ENCODE measurements at regions not wholly inside any gene's neighbourhood (a gene's known extent, or its start where the extent isn't known, plus 50 kb on each side); places are given as distances from the start of the nearest gene placed in this dataset.

DNA sequence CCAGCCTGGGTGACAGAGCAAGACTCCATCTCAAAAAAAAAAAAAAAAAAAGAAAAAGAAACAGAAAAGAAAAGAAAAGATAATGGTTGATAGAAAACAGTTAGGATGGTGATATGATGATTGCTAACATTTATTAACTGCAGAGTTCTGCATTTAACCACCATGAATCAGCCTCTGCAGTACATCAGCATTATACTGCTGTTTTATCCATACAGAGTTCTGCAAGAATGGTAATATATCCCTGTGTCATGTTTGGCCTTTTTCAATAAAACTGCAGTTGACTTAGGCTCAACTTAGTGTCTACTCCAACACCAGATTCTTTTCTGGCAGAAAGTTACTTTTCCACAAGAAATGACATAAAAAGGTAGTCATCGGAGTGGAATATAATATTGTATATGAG is 62.6 kb downstream of the DUSP6 start:
- DNase-seq = no peak

DNA sequence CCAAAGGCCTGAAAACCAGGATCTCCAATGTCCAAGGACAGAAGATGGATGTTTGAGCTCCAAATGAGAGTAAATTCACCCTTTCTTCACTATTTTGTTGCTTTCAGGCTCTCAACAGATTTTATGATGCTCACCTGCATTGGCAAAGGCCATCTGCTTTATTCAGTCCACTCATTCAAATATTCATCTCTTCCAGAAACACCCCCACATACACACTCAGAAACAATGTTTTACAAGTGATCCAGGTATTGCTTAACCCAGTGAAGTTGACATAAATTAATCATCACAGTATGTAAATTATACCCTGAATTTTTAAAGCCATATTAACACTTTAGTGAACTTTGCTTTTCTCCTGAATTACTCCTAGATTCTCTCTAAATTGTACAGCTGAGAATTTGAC is 63.3 kb downstream of the DUSP6 start:
- no peak for DNase-seq

DNA sequence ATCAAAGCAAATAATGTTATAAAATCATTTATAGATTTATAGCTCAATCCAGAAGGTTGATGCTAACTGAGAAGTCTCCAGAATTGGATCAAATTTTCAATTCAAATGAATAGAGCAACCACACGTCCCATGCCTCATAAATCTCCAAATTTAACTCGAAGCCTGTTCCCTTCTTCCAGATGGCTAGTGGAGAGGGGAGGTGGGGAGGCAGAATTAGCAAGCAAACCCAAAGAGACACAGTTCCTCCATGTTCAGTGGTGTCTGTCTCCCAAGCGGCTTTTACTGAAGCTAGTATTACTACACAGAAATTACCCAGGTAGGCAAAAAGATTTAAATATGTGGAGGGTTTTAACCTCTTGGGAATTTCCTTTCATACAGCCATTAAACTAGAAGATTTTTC is 65.8 kb downstream of the DUSP6 start:
- DNase-seq = no peak

DNA sequence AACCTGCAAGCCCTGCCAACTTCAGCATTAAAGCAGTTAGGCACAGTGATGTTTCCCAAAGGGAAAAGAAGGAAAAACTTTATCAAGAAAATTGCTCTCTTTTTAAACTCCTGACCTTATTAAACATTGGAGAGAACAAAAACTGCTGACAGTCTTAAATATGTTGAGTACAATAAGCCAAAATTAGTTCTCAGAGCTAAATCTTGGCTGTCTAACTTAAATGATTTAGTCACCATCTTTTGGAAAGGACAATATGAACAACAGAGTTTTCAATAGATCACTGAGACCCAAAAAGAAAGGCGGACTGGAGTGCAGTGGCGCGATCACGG is 70.8 kb downstream of the DUSP6 start:
- no peak for DNase-seq

DNA sequence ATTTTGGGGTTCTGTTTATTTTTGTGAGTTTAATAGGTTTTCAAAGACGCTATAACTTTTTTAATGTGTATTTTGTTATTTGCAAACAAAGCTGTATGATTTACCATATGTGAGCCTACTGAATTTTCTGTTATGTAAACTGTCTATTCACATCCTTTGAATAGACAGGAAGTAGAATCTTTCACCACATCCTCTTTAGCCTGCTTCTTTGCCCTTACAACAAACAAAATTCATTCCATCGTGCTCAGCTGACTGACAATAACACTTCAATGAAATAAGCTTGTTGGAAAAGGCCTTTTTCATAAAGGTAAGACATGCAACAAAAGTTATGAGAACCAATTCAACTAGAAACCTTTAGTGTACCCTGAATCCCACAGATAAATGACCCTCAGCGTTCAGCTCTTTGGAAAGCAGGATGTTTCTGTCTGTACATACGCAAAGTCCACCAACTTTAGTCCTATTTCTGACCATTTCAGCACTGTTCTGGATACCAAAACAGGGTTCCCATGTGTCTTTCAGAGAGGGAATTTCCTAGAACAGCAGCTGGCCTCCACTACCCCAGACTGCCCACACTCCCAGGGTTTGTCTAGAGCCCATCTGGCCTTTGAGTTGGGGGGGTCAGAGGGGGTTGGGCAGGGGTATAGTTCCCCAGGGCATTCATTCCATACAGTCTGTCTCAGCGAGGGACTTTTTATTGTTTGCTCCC is 71.3 kb downstream of the DUSP6 start:
- DNase-seq = no peak

DNA sequence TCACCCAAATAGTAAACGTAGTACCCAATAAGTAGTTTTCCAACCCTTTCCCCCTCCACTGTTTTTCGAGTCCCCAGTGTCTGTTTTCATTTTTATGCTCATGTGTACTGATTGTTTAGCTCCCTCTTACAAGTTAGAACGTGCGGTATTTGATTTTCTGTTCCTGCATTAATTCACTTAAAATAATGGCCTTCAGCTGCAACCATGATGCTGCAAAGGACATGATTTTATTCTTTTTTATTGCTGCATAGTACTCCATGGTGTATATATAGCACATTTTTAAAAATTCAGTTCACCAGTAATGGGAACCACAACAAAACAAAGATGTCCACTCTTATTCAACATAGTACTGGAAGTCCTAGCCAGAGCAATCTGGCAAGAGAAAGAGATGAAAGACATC is 72.8 kb downstream of the DUSP6 start:
- no peak for DNase-seq

DNA sequence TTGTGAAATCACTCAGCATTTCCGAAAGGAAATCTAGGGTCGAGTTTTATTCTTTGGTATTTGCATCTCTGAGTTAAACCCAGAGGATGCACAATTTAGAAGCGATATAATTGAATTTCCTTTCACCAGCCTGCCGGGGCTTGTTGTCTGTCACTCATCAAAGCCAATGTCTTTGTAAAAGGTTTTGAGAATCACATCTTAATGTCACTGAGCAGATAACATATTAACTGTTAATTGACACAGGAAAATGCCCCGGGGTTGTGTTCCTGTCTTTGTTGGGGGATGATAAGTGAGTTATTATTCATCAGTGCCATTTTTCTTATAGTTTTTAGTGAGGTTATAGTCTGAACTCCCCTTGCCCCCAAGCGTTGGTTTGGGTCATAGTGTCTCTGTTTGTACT is 73.4 kb downstream of the DUSP6 start:
- DNase-seq = no peak

DNA sequence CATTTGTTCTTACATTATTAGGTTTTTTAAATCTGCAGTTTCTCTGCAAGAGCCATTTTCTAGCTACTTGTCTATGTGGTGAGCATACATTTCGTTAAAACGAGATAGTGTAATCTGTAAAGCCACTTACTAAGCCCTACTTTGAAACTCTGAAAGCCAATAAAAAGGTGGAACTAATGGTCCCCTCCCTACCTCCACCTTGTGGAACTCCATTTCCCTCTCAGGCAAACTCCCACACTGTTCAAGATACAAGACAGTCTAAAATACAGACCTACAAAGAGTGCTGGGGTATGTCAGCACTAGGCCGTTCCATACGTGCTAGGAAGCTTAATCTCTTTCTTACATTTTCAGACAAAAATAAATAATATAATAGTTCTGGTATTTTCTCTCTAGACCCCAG is 74.1 kb downstream of the DUSP6 start:
- no peak for DNase-seq

DNA sequence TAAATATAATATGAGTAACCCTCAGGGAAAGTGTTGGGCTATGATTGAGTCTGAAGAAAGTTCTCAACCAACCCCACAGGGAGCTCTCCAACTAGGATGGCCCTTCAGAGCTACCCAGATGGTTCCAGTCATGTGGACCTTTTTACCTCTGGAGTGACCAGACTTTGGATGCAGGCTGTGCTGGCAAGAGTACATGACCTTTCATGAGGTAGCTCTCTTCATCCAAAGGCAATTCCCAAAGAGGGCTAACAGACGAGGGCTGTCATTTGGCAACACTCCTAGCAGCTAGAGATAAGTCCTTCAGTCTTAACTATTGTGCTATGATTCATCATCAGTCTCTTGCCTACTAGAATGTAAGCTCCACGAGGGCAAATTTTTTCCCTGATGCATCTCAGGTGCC is 75.4 kb downstream of the DUSP6 start:
- no peak for DNase-seq

DNA sequence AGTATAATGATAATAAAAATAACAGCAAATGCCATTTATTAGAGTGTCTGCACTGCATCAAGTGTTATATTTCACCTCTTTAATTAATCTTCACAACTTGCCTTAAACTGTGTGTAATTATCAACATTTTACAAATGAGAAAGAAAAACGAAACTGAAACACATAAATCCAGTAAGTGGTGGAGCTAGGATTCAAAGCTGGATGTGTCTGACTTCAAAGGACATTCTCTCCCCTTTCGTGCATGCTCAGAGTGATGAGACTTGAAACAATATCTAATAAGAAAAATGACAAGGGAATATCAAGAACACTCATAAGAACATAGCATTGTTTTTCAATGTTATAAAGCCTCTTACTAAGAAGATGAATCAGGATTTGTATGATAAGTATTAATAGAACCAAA is 78.8 kb downstream of the DUSP6 start:
- DNase-seq = no peak

DNA sequence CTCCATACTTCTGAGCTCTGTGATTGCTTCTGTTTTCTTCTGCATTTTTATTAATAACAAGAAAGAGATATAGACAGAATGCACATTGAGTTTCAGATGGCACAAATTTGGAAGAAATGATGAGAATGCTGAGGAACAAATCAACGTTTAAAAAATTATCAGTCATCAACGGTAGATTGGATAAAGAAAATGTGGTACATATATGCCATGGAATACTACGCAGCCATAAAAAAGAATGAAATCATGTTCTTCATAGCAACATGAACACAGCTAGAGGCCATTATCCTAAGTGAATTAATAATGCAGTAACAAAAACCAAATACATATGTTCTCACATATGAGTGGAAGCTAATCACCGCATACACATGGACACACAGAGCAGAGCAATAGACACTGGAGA is 81.8 kb downstream of the DUSP6 start:
- no peak for DNase-seq

DNA sequence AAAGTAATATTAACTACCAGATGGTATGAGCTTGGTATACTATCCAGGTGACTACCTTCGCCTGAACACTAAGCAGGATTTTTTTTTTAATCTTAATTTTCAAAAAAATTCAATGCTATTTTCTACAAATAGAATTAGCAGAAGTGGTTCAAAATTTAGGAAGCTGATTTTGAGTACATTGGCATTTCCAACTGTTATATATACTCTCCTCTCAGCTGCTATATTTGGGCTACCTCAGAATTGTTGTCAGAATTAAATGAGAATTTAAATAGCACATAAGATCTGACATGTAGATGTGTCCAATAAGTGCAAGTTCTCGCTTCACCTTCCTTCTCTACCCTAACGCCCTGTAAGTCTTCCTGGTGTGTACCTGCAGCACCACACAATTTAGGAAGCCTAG is 83.1 kb downstream of the DUSP6 start:
- DNase-seq = no peak

DNA sequence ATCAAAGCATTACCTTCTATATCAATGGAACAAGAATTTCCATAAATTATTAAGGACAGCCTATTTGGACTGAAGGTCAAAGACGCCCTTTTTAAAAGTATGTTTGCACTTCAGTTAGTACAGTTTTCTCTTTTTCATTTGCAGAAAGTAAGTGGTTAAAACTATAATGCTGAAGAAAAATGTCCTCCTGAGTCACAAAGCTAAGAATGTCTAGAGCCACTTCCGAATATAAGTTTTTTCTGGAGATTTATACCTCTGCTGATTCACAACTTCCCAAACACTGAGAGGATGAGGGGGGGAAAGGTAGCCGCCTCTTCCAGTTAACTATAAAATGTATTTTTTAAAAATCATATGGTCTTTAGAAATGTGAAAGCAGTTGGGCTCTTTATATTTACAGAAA is 84.9 kb downstream of the DUSP6 start:
- DNase-seq = no peak

DNA sequence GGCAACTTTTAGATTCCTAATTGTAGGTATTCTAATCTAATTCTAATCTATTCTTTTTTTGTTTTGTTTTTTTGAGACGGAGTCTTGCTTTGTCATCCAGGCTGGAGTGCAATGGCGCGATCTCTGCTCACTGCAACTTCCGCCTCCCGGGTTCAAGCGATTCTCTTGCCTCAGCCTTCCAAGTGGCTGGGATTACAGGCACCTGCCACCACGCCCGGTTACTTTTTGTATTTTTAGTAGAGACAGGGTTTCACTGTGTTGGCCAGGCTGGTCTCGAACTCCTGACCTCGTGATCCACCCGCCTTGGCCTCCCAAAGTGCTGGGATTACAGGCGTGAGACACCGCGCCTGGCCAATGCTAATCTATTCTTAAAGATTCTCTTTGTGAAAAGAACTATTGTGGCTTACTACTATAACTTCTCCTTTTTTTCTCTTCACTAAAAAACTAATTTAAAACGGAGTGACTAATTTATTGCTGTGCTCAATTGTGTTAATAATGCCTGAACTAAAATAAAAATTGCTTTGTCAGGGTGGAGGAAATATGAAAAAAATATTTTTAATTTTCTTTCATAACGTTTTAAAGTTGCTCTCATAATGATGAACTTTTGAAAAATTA is 85.6 kb downstream of the DUSP6 start:
- DNase-seq = peak; percentile 18

DNA sequence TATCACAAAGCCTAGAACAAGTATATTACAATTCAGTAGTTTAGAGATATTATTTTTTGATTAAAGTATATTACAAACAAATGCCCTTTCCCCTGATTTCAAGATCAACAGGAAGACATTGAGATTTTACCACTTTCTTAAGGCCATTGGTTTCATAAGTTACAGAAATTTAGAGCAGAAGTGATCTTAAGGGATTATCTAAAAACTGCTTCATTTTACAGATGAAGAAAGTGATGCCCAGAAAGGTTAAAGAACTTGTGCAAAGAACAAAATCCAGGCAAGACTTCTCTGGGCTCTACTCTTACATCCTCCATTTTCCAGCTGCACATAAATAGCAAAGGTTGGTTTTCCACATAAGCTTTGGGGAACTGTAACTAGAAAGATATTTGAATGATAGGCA is 87.5 kb downstream of the DUSP6 start:
- no peak for DNase-seq

DNA sequence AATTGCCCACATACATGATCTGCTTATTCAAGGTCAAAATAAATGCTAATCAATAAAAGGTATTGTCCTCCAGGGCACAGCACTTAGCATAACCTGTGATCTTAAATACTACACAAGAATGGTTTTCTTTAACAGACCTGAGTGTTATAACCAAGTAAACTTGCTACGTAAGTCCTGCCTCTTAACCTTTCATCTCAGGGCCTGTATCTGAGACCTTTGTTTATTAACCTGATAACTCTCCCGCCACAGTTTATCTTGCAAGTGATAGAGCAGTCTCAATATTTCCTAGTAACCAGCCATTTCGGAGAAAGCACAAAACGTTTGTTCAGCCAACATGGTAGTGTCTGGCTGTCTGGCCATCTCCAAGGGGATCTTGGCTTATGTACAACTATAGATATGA is 88.4 kb downstream of the DUSP6 start:
- no peak for DNase-seq

DNA sequence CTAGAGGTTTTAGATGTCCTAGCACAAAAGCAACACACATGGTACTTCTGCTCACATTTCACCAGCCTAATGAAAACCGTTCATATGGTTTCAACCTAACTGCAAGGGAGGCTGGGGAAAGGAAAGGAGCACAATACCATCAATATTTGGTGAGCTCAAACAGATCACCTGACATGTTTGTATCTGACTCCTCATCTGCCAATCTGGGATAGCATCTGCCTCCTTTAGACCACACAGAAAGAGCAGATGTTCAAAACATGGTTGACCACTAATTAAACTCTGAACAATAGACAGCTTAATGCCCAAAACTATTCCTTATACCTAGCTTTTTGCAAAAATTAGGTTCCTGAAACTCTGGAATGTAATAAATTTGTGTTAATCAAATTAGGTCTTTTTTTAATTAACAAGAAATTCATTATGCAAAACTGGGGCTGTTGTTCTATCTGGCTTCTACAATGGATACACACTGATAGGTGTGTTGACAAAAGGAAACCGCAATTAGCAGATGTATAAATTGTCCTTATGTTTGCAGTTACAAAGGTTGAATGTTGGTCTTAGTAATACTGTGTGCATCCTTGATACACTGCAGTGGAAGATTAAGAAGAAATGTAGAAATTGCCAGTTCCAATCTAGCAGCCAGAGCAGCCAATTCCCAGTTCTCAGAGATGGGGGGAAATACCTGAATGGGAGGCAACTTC is 89.3 kb downstream of the DUSP6 start:
- DNase-seq = no peak

DNA sequence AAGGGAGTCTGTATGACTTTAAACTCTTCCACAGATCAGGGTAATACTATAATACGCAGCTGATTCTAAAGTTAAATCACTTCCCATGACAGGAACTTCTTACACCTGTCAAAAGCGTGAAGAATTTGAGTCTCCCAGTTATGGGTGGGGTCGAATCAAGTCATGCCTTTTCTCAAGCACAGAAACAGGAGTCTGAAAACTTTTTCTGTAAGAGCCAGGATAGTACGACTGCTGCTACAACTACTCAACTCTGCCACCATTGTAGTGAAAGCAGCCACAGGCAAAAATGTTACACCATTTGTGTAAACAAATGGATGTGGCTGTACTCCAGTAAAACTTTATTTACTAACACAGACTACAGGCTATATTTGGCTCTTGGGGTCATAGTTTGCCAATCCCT is 90.3 kb downstream of the DUSP6 start:
- no peak for DNase-seq

DNA sequence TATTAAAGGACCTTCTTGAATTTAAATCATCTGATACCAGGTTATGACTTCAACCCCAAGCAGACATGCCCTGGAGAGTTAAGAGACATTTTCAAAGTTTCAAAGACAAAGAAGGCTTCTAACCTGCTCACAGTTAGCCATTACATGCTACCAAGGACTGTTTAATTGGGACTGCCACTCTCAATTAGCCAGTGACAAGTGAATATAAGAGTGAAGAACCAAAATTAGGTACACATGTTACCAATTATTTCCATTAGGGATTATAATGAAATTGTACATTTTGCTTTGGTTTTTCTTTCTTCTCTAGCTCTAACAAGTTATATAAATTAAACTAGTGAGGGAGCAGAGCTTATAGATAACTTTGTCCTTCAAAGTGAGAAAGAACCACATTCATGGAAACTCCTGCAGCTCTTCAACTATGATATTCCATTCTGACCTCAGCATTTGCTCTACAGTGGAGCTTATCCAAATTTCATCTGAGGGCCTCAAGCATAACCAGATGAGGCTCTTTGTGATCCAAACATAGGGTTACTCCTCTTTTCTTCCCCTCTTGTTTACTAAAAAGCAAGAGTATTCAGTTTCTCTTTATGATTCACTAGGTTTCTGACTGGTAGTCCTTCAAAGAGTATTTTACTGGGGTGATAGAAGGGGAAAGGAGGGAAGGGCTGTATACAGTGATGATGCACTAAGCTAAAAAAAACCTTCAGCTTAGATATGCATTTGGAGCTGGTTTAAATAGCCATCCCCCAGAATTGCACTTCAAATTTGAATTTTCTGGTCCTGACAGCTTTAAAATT is 91.3 kb downstream of the DUSP6 start:
- no peak for DNase-seq

DNA sequence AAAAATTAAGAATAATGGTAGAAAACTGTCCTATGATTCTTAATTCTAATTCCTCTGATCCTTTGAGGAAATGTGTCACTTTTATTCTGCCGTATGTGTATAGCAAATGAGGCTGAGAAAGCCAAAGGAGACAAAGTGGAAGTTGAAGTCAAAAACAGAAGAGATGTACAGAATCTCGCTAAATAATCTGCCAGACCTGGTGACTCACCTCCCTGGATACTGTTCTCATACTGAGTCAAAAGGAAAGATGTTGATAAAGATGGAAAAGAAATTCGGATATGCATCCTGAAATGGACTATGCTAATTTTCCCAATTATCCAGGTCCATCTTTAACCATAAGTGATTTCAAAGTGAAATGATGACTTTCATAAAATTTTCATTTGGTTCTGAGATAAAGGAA is 92.5 kb downstream of the DUSP6 start:
- no peak for DNase-seq

DNA sequence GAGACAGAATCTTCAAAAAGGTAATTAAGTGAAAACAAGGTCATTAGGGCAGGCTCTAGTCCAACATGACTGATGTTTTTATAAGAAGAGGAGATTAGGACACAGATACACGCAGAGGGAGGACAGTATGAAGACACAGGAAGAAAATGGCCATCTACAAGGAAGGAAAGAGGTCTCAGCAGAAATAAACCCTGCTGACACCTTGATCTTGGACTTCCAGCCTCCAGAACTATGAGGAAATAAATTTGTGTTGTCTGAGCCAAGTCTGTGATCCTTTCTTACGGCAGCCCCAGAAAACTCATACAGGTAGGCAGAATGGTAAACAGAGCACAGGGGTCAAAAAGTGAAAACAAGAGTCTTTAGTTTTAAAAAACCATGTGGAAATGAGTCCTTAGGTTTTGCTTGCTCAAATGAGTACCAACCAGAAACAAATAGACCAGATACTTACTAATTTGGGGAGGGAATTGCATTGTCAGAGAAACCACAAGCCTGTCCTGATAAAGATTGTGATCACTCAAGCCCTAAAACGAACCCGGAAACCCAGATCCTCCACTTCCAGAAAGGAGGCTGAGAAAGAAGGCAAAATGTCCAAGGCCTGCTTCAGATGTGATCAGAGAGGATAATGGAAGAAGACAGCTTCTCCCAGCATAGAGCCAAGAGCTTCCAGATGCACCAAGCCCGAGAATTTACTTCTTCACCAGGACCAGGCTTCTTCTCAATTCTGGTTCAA is 93.9 kb downstream of the DUSP6 start:
- no peak for DNase-seq

DNA sequence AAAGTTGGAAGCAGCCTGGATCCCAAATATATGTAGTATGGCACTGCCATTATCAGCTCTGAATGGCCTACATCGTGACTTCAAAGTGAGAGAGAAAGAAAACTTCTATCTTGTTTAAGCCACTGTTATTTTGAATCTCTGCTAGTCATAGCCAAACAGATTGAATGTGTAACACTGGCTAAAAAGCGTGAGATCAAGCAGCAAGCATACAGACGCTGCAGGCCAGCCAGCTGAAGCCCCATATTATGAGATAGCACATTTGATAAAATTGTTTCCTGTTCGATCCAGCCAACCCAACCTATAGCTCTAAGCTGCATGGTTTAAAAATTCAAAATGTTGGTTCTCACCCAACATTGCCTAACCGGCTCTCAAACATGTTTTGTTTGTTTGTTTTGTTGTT is 95.0 kb downstream of the DUSP6 start:
- no peak for DNase-seq

DNA sequence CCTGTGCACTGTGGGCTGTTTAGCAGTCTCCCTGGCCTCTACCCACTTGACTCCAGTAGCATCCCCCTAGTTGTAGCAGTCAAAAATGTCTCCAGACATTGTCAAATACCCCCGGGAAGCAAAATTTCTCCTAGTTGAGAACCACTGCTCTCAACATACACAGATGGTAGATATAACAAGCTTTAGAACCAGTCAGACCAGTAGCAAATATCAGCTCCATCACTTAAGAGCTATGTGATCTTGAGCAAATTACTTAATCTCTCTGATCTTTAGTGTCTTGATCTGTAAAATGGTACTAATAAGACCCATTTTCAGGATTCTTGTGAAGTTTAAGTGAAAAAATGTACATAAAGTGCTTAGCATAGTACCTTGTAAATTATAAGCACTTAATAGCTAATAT is 96.2 kb downstream of the DUSP6 start:
- no peak for DNase-seq

Data from CD4-positive, alpha-beta T cell treated with Interleukin-15 for 1 hour (primary cell).